GM18511 (cell line): ENCODE measurements at regions not wholly inside any gene's neighbourhood (a gene's known extent, or its start where the extent isn't known, plus 50 kb on each side); places are given as distances from the start of the nearest gene placed in this dataset.
A peak's percentile ranks its signal among the peaks of the same experiment; 100 is the strongest.

Source experiments
- ATAC-seq: cut with Tn5 transposase; IDR thresholded peaks from one replicate; pipeline ENCODE4 v1.9.1; 2021; ENCODE audit warnings: mild to moderate bottlenecking, moderate library complexity; ENCODE audit not compliant: unreplicated experiment

- no peak for ATAC-seq
Observed at GRCh38 chr17:71905376-71906031, 215.3 kb upstream of the SOX9 start.

GRCh38 chr17:71909155-71909554 is 211.7 kb upstream of the SOX9 start:
- no peak for ATAC-seq

GRCh38 chr17:71910002-71910401 is 210.8 kb upstream of the SOX9 start:
- no peak for ATAC-seq

- no peak for ATAC-seq
Observed at GRCh38 chr17:71914042-71914441, 206.8 kb upstream of the SOX9 start.

GRCh38 chr17:71914812-71915211 is 206.0 kb upstream of the SOX9 start:
- no peak for ATAC-seq

- no peak for ATAC-seq
Observed at GRCh38 chr17:71917715-71918114, 203.1 kb upstream of the SOX9 start.

GRCh38 chr17:71919186-71919585 is 201.6 kb upstream of the SOX9 start:
- ATAC-seq = no peak

GRCh38 chr17:71919896-71920295 is 200.9 kb upstream of the SOX9 start:
- ATAC-seq = no peak

- ATAC-seq = peak; percentile 76
Observed at GRCh38 chr17:71921796-71922195, 199.0 kb upstream of the SOX9 start.

- ATAC-seq = no peak
Observed at GRCh38 chr17:71922439-71922838, 198.4 kb upstream of the SOX9 start.

GRCh38 chr17:71926746-71927398 is 193.9 kb upstream of the SOX9 start:
- ATAC-seq = no peak

- no peak for ATAC-seq
Observed at GRCh38 chr17:71933306-71933705, 187.5 kb upstream of the SOX9 start.

- no peak for ATAC-seq
Observed at GRCh38 chr17:71934520-71934919, 186.3 kb upstream of the SOX9 start.

GRCh38 chr17:71935341-71935740 is 185.5 kb upstream of the SOX9 start:
- no peak for ATAC-seq

GRCh38 chr17:71936977-71937376 is 183.8 kb upstream of the SOX9 start:
- ATAC-seq = no peak

- no peak for ATAC-seq
Observed at GRCh38 chr17:71937914-71938313, 182.9 kb upstream of the SOX9 start.

GRCh38 chr17:71938340-71939010 is 182.3 kb upstream of the SOX9 start:
- ATAC-seq = no peak

GRCh38 chr17:71941920-71942319 is 178.9 kb upstream of the SOX9 start:
- ATAC-seq = no peak

- ATAC-seq = no peak
Observed at GRCh38 chr17:71942626-71943025, 178.2 kb upstream of the SOX9 start.

GRCh38 chr17:71948703-71949422 is 172.0 kb upstream of the SOX9 start:
- ATAC-seq = no peak

- no peak for ATAC-seq
Observed at GRCh38 chr17:71959154-71959553, 161.7 kb upstream of the SOX9 start.

- no peak for ATAC-seq
Observed at GRCh38 chr17:71963351-71963750, 157.5 kb upstream of the SOX9 start.
